Neural cell (in vitro differentiated cells): ENCODE measurements at regions not wholly inside any gene's neighbourhood (a gene's known extent, or its start where the extent isn't known, plus 50 kb on each side); places are given as distances from the start of the nearest gene placed in this dataset.

Source experiments
- EP300 ChIP-seq: fragments of 450-650 bp; conservative IDR thresholded peaks from 2 replicates; pipeline ENCODE4 v1.6.1; 2014; ENCODE audit warnings: antibody characterized with exemption, mild to moderate bottlenecking, moderate library complexity; ENCODE audit not compliant: poor library complexity, severe bottlenecking
- EZH2 ChIP-seq: fragments of 200-600, 300-800 bp; shearing (Covaris generic), sonication (generic); IDR thresholded peaks from 2 replicates; pipeline ENCODE4 v1.6.1; 2014; ENCODE audit warnings: antibody characterized with exemption, low read length, borderline replicate concordance, mild to moderate bottlenecking; ENCODE audit not compliant: insufficient read depth, poor library complexity, severe bottlenecking
- MXI1 ChIP-seq: fragments of 450-650 bp; conservative IDR thresholded peaks from 2 replicates; pipeline ENCODE4 v1.6.1; 2014; ENCODE audit warnings: antibody characterized with exemption, mild to moderate bottlenecking; ENCODE audit not compliant: poor library complexity, severe bottlenecking
- POLR2AphosphoS5 ChIP-seq: IDR thresholded peaks from 2 replicates; pipeline ENCODE4 v1.6.1; 2012
- RAD21 ChIP-seq: fragments of 450-650 bp; conservative IDR thresholded peaks from 2 replicates; pipeline ENCODE4 v1.6.1; 2014; ENCODE audit warnings: antibody characterized with exemption, mild to moderate bottlenecking, moderate library complexity
- SMC3 ChIP-seq: fragments of 450-650 bp; conservative IDR thresholded peaks from 2 replicates; pipeline ENCODE4 v1.6.1; 2014; ENCODE audit warnings: antibody characterized with exemption, mild to moderate bottlenecking, moderate library complexity; ENCODE audit not compliant: poor library complexity
- TF ChIP-seq, protein P1 (sequence below): fragments of 450-650 bp; IDR thresholded peaks from 2 replicates; pipeline ENCODE4 v1.5.1; 2014; ENCODE audit warnings: antibody characterized with exemption, mild to moderate bottlenecking, moderate library complexity; ENCODE audit not compliant: poor library complexity, severe bottlenecking

DNA sequence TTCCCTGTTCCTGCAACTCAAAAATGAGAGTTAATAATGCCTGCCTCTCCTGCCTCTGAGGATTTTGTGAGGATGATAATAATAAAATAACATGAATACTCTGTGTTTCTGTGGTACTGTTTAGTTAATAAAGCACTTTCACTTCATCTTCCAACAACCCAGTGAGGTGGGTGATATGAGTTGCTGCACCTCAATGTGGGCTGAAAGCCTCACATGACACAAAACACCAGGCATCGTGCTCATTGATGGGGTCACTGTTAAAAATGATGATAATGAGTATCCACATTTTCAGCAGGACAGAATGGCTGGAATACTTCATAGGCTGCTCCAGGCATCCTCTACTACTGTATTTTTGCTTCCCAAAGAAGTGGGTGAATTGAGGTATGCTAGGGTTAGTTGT lies 222.8 kb upstream of the NRP1 start:
- TF ChIP-seq RAD21 (no peak), EP300 (no peak), MXI1 (no peak), EZH2 (no peak), POLR2AphosphoS5 (no peak), SMC3 (no peak)
- TF ChIP-seq, protein P1, sequence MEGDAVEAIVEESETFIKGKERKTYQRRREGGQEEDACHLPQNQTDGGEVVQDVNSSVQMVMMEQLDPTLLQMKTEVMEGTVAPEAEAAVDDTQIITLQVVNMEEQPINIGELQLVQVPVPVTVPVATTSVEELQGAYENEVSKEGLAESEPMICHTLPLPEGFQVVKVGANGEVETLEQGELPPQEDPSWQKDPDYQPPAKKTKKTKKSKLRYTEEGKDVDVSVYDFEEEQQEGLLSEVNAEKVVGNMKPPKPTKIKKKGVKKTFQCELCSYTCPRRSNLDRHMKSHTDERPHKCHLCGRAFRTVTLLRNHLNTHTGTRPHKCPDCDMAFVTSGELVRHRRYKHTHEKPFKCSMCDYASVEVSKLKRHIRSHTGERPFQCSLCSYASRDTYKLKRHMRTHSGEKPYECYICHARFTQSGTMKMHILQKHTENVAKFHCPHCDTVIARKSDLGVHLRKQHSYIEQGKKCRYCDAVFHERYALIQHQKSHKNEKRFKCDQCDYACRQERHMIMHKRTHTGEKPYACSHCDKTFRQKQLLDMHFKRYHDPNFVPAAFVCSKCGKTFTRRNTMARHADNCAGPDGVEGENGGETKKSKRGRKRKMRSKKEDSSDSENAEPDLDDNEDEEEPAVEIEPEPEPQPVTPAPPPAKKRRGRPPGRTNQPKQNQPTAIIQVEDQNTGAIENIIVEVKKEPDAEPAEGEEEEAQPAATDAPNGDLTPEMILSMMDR, result no peak
